ENCODE measurements at regions not wholly inside any gene's neighbourhood (a gene's known extent, or its start where the extent isn't known, plus 50 kb on each side); places are given as distances from the start of the nearest gene placed in this dataset.
"Not testable (repeated sequence)": the region's sequence is repeated elsewhere in the genome, so short reads cannot be mapped to it uniquely, and the experiment has no call there.

DNA sequence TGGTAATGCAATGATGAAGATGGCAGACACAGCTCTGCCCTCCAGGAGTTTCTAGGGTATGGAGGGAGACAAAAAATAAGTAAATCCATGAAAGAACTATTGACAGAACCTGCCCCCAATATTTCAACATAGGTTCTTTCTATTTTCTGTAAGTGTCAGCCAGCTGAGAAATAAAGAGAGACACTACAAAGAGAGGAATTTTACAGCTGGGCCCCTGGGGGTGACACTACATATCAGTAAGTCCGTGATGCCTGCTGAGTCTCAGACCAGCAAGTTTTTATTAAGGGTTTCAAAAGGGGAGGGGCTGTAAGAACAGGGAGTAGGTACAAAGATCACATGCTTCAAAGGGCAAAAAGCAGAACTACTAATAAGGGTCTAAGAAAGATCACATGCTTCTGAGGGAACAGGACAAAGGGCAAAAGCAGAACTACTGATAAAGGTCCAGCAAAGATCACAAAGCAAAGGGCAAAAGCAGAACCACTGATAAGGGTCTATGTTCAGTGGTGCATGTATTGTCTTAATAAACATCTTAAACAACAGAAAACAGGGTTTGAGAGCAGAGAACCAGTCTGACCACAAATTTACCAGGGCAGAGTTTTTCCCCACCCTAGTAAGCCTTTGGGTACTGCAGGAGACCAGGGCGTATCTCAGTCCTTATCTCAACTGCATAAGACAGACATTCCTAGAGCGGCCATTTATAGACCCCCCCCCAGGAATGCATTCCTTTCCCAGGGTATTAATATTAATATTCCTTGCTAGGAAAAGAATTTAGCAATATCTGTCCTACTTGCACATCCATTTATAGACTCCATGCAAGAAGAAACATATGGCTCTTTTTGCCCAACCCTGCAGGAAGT is 119.0 kb upstream of the KRTAP5-11 start:
- H3K4me3 ChIP-seq (ENCODE audit: low read length in 3 of 3); H3K36me3 ChIP-seq (ENCODE audit: control insufficient read depth in 3 of 3, insufficient read depth in 3 of 3, low read length in 3 of 3); H3K27ac ChIP-seq (ENCODE audit: low read depth, low read length); H3K27me3 ChIP-seq (ENCODE audit: control insufficient read depth in 3 of 3, insufficient read depth in 3 of 3, low read length in 3 of 3); H3K9me3 ChIP-seq (ENCODE audit: control insufficient read depth in 3 of 3, low read length in 3 of 3); H3K9ac ChIP-seq (ENCODE audit: low read depth in 1 of 3, low read length in 3 of 3); H3K4me1 ChIP-seq (ENCODE audit: control insufficient read depth in 3 of 3, insufficient read depth in 3 of 3, low read length in 3 of 3): not testable (repeated sequence)

DNA sequence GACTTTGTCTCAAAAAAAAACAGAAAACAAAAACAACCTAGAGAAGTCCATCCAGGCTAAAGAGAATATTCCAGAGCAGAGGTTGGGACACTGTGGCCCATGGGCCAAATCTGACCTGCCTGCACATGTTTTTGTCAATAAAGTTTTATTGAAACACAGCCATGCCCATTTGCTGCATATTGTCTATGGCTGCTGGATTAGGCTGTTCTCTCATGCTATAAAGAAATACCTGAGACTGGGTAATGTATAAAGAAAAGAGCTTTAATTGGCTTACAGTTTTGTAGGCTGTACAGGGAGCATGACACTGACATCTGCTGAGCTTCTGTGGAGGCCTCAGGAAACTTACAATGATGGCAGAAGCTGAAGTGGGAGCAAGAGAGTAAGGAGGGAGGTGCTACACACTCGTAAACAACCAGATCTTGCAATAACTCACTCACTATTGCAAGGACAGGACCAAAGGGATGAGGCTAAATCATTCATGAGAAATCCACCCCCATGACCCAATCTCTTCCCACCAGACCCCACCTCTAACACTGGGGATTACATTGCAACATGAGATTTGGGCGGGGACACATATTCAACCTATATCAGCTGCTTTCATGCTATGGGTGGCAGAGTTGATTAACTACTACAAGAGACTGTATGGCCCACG is 122.5 kb upstream of the KRTAP5-11 start:
- H3K27me3 ChIP-seq (ENCODE audit: control insufficient read depth in 3 of 3, insufficient read depth in 3 of 3, low read length in 3 of 3); H3K27ac ChIP-seq (ENCODE audit: low read depth, low read length); H3K4me3 ChIP-seq (ENCODE audit: low read length in 3 of 3); H3K4me1 ChIP-seq (ENCODE audit: control insufficient read depth in 3 of 3, insufficient read depth in 3 of 3, low read length in 3 of 3); H3K9me3 ChIP-seq (ENCODE audit: control insufficient read depth in 3 of 3, low read length in 3 of 3); H3K36me3 ChIP-seq (ENCODE audit: control insufficient read depth in 3 of 3, insufficient read depth in 3 of 3, low read length in 3 of 3); H3K9ac ChIP-seq (ENCODE audit: low read depth in 1 of 3, low read length in 3 of 3): not testable (repeated sequence)

DNA sequence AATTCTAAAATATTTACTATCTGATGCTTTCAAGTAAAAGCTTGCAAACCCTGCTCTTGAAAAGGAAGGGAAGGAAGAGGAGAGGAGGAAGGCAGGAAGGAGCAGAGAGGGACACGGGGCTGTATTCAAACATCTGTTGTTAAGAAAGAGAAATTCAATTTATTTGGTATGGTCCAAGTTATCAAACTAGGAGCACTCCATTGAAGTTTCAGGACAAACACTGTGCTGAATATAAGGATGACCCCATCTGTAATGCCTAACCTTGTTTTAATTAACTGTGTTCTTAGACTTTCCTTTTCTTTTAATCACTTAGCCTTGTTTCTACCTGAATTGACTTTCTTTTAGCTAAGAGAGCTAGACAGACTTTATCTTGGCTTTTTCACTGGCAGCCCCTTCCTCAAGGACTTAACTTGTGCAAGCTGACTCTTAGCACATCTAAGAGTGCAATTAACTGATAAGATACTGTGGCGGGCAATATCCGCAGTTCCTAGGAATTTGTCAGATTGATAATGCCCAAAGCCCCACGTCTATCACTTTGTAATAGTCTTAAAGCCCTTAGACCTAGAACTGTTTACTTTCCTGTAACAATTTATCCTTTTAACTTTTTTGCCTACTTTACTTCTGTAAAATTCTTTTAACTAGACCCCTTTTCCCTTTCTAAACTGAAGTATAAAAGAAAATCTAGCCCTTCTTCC is 123.2 kb upstream of the KRTAP5-11 start:
- not testable (repeated sequence) for H3K36me3 ChIP-seq (ENCODE audit: control insufficient read depth in 3 of 3, insufficient read depth in 3 of 3, low read length in 3 of 3)

DNA sequence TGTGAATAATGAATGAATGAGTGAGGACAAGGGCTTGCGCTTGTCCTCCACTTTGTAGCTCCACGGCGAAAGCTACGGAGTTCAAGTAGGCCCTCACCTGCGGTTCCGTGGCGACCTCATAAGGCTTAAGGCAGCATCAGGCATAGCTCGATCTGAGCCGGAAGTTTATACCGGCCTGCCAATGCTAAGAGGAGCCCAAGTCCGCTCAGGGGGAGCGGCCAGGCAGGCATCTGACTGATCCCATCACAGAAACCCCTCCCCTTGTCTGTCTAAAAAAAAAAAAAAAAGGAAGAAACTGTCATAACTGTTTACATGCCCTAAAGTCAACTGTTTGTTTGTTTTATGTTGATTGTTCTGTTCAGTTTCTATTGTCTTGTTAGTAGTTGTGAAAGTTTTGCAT is 124.4 kb upstream of the KRTAP5-11 start:
- H3K9me3 ChIP-seq (ENCODE audit: control insufficient read depth in 3 of 3, low read length in 3 of 3); H3K4me1 ChIP-seq (ENCODE audit: control insufficient read depth in 3 of 3, insufficient read depth in 3 of 3, low read length in 3 of 3); H3K27me3 ChIP-seq (ENCODE audit: control insufficient read depth in 3 of 3, insufficient read depth in 3 of 3, low read length in 3 of 3); H3K4me3 ChIP-seq (ENCODE audit: low read length in 3 of 3); H3K27ac ChIP-seq (ENCODE audit: low read depth, low read length); H3K9ac ChIP-seq (ENCODE audit: low read depth in 1 of 3, low read length in 3 of 3); H3K36me3 ChIP-seq (ENCODE audit: control insufficient read depth in 3 of 3, insufficient read depth in 3 of 3, low read length in 3 of 3): not testable (repeated sequence)

More for the DNA sequence above, 123.2 kb upstream of the KRTAP5-11 start:
- H3K4me3 ChIP-seq (ENCODE audit: low read length in 3 of 3); H3K9me3 ChIP-seq (ENCODE audit: control insufficient read depth in 3 of 3, low read length in 3 of 3); H3K27me3 ChIP-seq (ENCODE audit: control insufficient read depth in 3 of 3, insufficient read depth in 3 of 3, low read length in 3 of 3); H3K4me1 ChIP-seq (ENCODE audit: control insufficient read depth in 3 of 3, insufficient read depth in 3 of 3, low read length in 3 of 3); H3K9ac ChIP-seq (ENCODE audit: low read depth in 1 of 3, low read length in 3 of 3); H3K27ac ChIP-seq (ENCODE audit: low read depth, low read length): not testable (repeated sequence)

DNA sequence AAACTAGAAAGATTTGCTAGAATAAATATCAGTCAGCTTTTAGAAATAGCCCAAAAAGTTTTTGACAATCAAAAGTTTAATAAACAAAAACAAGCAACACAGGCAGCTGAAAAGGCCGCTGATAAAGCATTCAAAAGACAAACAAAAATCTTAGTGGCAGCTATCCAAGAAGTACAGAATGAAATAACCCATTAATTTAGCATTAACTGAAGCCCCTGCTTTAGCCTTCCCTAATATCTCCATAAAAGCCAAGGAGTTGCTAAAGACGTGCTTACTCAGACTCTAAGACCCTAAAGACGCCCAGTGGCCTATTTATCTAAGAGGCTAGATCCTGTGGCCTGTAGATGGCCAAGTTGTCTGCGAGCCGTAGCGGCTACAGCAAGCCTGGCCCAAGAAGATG is 123.5 kb upstream of the DEFB108B start:
- H3K36me3 ChIP-seq (ENCODE audit: control insufficient read depth in 3 of 3, insufficient read depth in 3 of 3, low read length in 3 of 3); H3K4me3 ChIP-seq (ENCODE audit: low read length in 3 of 3); H3K27me3 ChIP-seq (ENCODE audit: control insufficient read depth in 3 of 3, insufficient read depth in 3 of 3, low read length in 3 of 3); H3K4me1 ChIP-seq (ENCODE audit: control insufficient read depth in 3 of 3, insufficient read depth in 3 of 3, low read length in 3 of 3); H3K9me3 ChIP-seq (ENCODE audit: control insufficient read depth in 3 of 3, low read length in 3 of 3); H3K27ac ChIP-seq (ENCODE audit: low read depth, low read length); H3K9ac ChIP-seq (ENCODE audit: low read depth in 1 of 3, low read length in 3 of 3): not testable (repeated sequence)

DNA sequence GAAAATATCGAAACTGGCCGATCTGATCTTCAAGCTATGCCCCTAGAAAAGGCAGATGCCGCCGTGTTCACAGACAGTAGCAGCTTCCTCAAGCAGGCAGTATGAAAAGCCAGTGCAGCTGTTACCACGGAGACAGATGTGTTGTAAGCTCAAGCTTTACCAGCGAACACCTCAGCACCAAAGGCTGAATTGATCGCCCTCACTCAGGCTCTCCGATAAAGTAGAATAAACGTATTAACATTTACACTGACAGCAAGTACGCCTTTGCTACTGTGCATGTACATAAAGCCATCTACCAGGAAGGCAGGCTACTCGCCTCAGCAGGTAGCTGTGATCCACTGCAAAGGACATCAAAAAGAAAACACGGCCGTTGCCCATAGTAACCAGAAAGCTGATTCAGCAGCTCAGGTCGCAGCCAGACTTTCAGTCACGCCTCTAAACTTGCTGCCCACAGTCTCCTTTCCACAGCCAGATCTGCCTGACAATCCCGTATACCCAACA is 122.8 kb upstream of the DEFB108B start:
- H3K4me1 ChIP-seq (ENCODE audit: control insufficient read depth in 3 of 3, insufficient read depth in 3 of 3, low read length in 3 of 3); H3K36me3 ChIP-seq (ENCODE audit: control insufficient read depth in 3 of 3, insufficient read depth in 3 of 3, low read length in 3 of 3); H3K9me3 ChIP-seq (ENCODE audit: control insufficient read depth in 3 of 3, low read length in 3 of 3); H3K27ac ChIP-seq (ENCODE audit: low read depth, low read length); H3K9ac ChIP-seq (ENCODE audit: low read depth in 1 of 3, low read length in 3 of 3); H3K27me3 ChIP-seq (ENCODE audit: control insufficient read depth in 3 of 3, insufficient read depth in 3 of 3, low read length in 3 of 3); H3K4me3 ChIP-seq (ENCODE audit: low read length in 3 of 3): not testable (repeated sequence)

DNA sequence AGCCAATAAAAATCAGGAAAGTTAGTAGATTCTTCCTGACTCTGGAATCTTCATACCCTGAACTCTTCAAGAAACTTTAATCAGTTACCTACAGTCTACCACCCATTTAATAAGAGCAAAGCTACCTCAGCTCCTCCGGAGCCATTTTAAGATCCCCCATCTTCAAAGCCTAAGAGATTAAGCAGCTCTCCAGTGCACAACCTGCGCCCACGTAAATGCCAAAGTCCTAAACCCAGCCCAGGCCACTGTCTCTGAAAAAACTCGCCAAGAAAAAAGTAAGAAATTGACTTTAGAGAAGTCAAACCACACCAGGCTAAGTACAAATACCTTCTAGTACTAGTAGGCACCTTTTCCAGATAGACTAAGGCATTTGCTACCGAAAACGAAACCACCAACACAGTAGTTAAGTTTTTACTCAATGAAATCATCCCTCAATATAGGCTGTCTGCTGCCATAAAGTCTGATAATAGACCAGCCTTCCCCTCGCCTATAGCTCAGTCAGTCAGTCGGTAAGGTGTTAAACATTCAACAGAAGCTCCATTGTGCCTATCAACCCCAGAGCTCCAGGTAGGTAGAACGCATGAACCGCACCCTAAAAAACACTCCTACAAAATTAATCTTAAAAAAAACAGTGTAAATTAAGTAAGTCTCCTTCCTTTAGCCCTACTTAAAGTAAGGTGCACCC is 122.2 kb upstream of the DEFB108B start:
- not testable (repeated sequence) for H3K9me3 ChIP-seq (ENCODE audit: control insufficient read depth in 3 of 3, low read length in 3 of 3); H3K27me3 ChIP-seq (ENCODE audit: control insufficient read depth in 3 of 3, insufficient read depth in 3 of 3, low read length in 3 of 3); H3K36me3 ChIP-seq (ENCODE audit: control insufficient read depth in 3 of 3, insufficient read depth in 3 of 3, low read length in 3 of 3); H3K27ac ChIP-seq (ENCODE audit: low read depth, low read length); H3K9ac ChIP-seq (ENCODE audit: low read depth in 1 of 3, low read length in 3 of 3); H3K4me1 ChIP-seq (ENCODE audit: control insufficient read depth in 3 of 3, insufficient read depth in 3 of 3, low read length in 3 of 3); H3K4me3 ChIP-seq (ENCODE audit: low read length in 3 of 3)

DNA sequence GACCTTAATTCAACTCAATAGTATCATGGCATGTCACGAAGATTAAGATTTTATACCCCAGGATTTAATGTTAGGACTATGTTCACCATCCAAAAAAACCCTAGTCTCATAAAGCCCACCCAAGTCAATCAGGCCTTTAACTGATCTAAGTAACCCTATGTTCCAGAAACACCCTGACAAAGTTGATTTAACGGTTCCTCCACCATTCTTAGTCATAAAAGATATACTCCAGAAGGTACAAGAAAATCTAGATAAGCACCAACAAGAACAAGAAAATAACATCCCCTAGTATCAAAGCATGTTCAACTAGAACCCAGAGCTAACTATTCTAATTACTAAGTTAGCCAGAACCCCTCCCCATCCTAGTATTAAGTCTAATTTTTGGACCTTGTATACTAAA is 120.7 kb upstream of the DEFB108B start:
- H3K9me3 ChIP-seq (ENCODE audit: control insufficient read depth in 3 of 3, low read length in 3 of 3); H3K4me1 ChIP-seq (ENCODE audit: control insufficient read depth in 3 of 3, insufficient read depth in 3 of 3, low read length in 3 of 3); H3K27me3 ChIP-seq (ENCODE audit: control insufficient read depth in 3 of 3, insufficient read depth in 3 of 3, low read length in 3 of 3); H3K4me3 ChIP-seq (ENCODE audit: low read length in 3 of 3); H3K36me3 ChIP-seq (ENCODE audit: control insufficient read depth in 3 of 3, insufficient read depth in 3 of 3, low read length in 3 of 3); H3K27ac ChIP-seq (ENCODE audit: low read depth, low read length); H3K9ac ChIP-seq (ENCODE audit: low read depth in 1 of 3, low read length in 3 of 3): not testable (repeated sequence)

DNA sequence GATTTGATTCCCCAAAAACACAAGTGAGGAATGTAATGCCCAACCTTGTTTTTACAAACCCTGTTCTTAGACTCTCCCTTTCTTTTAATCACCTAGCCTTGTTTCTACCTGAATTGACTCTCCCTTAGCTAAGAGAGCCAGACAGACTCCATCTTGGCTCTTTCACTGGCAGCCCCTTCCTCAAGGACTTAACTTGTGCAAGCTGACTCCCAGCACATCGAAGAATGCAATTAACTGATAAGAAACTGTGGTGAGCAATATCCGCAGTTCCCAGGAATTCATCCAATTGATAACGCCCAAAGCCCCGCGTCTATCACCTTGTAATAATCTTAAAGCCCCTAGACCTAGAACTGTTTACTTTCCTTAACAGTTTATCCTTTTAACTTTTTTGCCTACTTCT is 120.2 kb upstream of the DEFB108B start:
- not testable (repeated sequence) for H3K27ac ChIP-seq (ENCODE audit: low read depth, low read length); H3K9ac ChIP-seq (ENCODE audit: low read depth in 1 of 3, low read length in 3 of 3); H3K4me3 ChIP-seq (ENCODE audit: low read length in 3 of 3); H3K4me1 ChIP-seq (ENCODE audit: control insufficient read depth in 3 of 3, insufficient read depth in 3 of 3, low read length in 3 of 3); H3K27me3 ChIP-seq (ENCODE audit: control insufficient read depth in 3 of 3, insufficient read depth in 3 of 3, low read length in 3 of 3); H3K36me3 ChIP-seq (ENCODE audit: control insufficient read depth in 3 of 3, insufficient read depth in 3 of 3, low read length in 3 of 3); H3K9me3 ChIP-seq (ENCODE audit: control insufficient read depth in 3 of 3, low read length in 3 of 3)

DNA sequence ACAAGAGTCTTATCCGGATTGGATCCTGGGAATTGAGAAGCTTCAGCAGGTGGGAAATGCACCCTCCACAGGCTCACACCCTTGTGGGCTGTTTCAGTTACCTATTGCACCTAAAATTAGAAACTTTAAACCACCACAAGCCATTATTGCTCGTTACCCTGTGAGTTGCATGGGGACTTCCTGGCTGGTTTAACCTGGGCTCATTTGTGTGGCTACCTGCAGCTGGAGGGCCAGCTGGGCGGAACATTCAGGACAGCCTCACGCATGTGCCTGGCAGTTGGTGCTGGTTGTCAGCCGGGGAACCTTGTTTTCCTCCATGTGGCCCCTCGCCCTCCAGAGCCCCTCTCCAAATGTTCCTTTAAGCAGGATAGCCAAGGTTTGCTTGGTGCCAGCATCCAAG is 118.5 kb upstream of the DEFB108B start:
- not testable (repeated sequence) for H3K9me3 ChIP-seq (ENCODE audit: control insufficient read depth in 3 of 3, low read length in 3 of 3); H3K9ac ChIP-seq (ENCODE audit: low read depth in 1 of 3, low read length in 3 of 3); H3K36me3 ChIP-seq (ENCODE audit: control insufficient read depth in 3 of 3, insufficient read depth in 3 of 3, low read length in 3 of 3); H3K4me3 ChIP-seq (ENCODE audit: low read length in 3 of 3); H3K4me1 ChIP-seq (ENCODE audit: control insufficient read depth in 3 of 3, insufficient read depth in 3 of 3, low read length in 3 of 3); H3K27ac ChIP-seq (ENCODE audit: low read depth, low read length); H3K27me3 ChIP-seq (ENCODE audit: control insufficient read depth in 3 of 3, insufficient read depth in 3 of 3, low read length in 3 of 3)
